Left lung (tissue), 4 donors: ENCODE measurements at regions not wholly inside any gene's neighbourhood (a gene's known extent, or its start where the extent isn't known, plus 50 kb on each side); places are given as distances from the start of the nearest gene placed in this dataset.

Experiments
- ATAC-seq: fragments of 200-7000 bp; cut with Tn5 transposase; one replicate; pipeline ENCODE4 v1.9.1; 2020; ENCODE audit warnings: moderate library complexity
- DNase-seq, 4 donors: peaks; one replicate each; pipeline ENCODE4 v3.0.0-alpha.2; 2013 to 2020
- H3K27ac ChIP-seq, 2 donors: fragments of 200-600 bp; sonication (generic) in 1 of 2; one replicate each; pipeline versions ENCODE4 v1.5.0 to v1.8.0; 2020 to 2021
- H3K27me3 ChIP-seq, 2 donors: fragments of 200-600 bp; sonication (generic) in 1 of 2; one replicate each; pipeline versions ENCODE4 v1.5.0 to v1.8.0; 2020 to 2021
- H3K36me3 ChIP-seq, 2 donors: fragments of 200-600 bp; sonication (generic) in 1 of 2; one replicate each; pipeline versions ENCODE4 v1.5.0 to v1.8.0; 2020 to 2021
- H3K4me1 ChIP-seq, 2 donors: fragments of 200-600 bp; one replicate each; pipeline ENCODE4 v1.8.0; 2021
- H3K4me3 ChIP-seq, 2 donors: fragments of 200-600 bp; sonication (generic) in 1 of 2; one replicate each; pipeline versions ENCODE4 v1.5.0 to v1.8.0; 2020 to 2021; ENCODE audit warnings: mild to moderate bottlenecking in 1 of 2
- H3K9me3 ChIP-seq, 2 donors: fragments of 200-600 bp; sonication (generic) in 1 of 2; one replicate each; pipeline versions ENCODE4 v1.5.0 to v1.8.0; 2020 to 2021
- intact Hi-C, 2 donors: fragments of 100-400 bp; cut with DNase I; formaldehyde crosslinking; loops; one replicate each; pipeline versions ENCODE4 v1.11.2 to v1.14.2; 2022
- TF ChIP-seq, protein P1 (sequence below), 2 donors: fragments of 200-600 bp; sonication (generic) in 1 of 2; IDR thresholded peaks; one replicate each; pipeline versions ENCODE4 v1.5.0 to v1.8.0; 2021; ENCODE audit warnings: antibody characterized with exemption in 2 of 2
- donor health status: DM: no; HTN: yes; CAD: no.
- donor health status: DM: no; HTN: no; CAD: no.

- TF ChIP-seq, protein P1, sequence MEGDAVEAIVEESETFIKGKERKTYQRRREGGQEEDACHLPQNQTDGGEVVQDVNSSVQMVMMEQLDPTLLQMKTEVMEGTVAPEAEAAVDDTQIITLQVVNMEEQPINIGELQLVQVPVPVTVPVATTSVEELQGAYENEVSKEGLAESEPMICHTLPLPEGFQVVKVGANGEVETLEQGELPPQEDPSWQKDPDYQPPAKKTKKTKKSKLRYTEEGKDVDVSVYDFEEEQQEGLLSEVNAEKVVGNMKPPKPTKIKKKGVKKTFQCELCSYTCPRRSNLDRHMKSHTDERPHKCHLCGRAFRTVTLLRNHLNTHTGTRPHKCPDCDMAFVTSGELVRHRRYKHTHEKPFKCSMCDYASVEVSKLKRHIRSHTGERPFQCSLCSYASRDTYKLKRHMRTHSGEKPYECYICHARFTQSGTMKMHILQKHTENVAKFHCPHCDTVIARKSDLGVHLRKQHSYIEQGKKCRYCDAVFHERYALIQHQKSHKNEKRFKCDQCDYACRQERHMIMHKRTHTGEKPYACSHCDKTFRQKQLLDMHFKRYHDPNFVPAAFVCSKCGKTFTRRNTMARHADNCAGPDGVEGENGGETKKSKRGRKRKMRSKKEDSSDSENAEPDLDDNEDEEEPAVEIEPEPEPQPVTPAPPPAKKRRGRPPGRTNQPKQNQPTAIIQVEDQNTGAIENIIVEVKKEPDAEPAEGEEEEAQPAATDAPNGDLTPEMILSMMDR (IDR thresholded peaks at IDR 0.05) = peak; percentile 58 to 75
These were observed 100.2 kb upstream of the PRSS58 start for GRCh38 chr7:142357953-142358520.

GRCh38 chr7:142356166-142356565 lies 98.3 kb upstream of the PRSS58 start:
- H3K36me3 ChIP-seq = no peaks in the 10 kb centered on the region
- ATAC-seq = no peak

More at GRCh38 chr7:142357953-142358520, 100.2 kb upstream of the PRSS58 start:
- intact Hi-C loops = no loop called here
- no peaks in the 10 kb centered on the region for H3K27me3 ChIP-seq
- no peak overlapping the region for H3K4me3 ChIP-seq
- DNase-seq (peak in 2 of 4 donors; percentile 7 to 39), ATAC-seq (peak; percentile 92)
- H3K4me1 ChIP-seq = peaks cover 0 to 3% of the 10 kb centered on the region in 2 donors
- H3K27ac ChIP-seq = no peak overlapping the region
- H3K36me3 ChIP-seq = no peaks in the 10 kb centered on the region
- H3K9me3 ChIP-seq = no peaks in the 10 kb centered on the region

GRCh38 chr7:142355328-142355727 lies 97.5 kb upstream of the PRSS58 start:
- no peak for ATAC-seq
- Histone ChIP-seq H3K36me3 (no peaks in the 10 kb centered on the region), H3K4me1 (peaks cover 0 to 3% of the 10 kb centered on the region in 2 donors), H3K4me3 (no peak overlapping the region), H3K27ac (no peak overlapping the region), H3K27me3 (no peaks in the 10 kb centered on the region), H3K9me3 (no peaks in the 10 kb centered on the region)
- DNase-seq = no peak
- intact Hi-C loops = no loop called here
- TF ChIP-seq, protein P1 (IDR thresholded peaks at IDR 0.05) = no peak

More at GRCh38 chr7:142356166-142356565, 98.3 kb upstream of the PRSS58 start:
- Histone ChIP-seq H3K9me3 (no peaks in the 10 kb centered on the region), H3K4me3 (no peak overlapping the region), H3K4me1 (peaks cover 0 to 3% of the 10 kb centered on the region in 2 donors), H3K27ac (no peak overlapping the region), H3K27me3 (no peaks in the 10 kb centered on the region)
- intact Hi-C loops = no loop called here
- TF ChIP-seq, protein P1 (IDR thresholded peaks at IDR 0.05) = no peak
- no peak for DNase-seq

DNA sequence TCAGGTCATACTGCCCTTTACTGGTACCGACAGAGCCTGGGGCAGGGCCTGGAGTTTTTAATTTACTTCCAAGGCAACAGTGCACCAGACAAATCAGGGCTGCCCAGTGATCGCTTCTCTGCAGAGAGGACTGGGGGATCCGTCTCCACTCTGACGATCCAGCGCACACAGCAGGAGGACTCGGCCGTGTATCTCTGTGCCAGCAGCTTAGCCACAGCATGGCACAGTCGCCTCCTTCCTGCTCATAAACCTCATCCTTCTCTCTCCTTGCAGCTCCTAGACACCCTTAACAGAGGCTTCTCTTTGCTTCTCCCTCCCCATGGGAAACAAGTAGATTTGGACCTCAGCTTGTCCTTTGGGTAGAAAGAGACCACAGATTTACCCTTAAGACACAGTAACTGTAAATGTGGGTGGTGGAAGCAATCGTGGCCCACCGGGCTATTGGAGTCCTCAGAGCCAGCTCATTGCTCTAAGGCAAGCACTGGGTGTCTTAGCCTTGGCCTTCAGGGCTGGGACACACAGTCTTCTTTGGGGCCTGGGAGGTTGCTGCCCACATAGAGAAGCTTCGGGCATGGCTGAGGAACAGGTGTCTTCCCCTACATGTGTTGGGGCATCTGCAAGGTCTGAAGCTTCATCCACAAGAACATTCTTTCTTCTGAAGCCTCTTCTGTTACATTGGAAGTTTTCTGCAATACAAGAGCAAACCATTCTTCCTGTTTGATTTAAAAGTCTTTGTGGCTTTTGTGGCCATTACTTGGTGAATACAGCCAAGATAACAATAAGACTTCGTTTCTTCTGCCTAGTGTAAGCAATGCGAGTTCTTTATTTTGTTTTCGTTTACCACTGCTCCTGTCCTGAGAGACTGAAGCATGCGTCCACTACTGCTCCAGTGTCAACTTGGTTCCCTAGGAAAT lies 95.5 kb upstream of the PRSS58 start:
- no peaks in the 10 kb centered on the region for H3K9me3 ChIP-seq
- H3K27me3 ChIP-seq = peaks cover 0 to 12% of the 10 kb centered on the region in 2 donors
- intact Hi-C loops = no loop called here
- TF ChIP-seq, protein P1 (IDR thresholded peaks at IDR 0.05) = no peak
- no peaks in the 10 kb centered on the region for H3K36me3 ChIP-seq
- no peak overlapping the region for H3K4me3 ChIP-seq
- H3K4me1 ChIP-seq = peaks cover 0 to 3% of the 10 kb centered on the region in 2 donors
- no peak overlapping the region for H3K27ac ChIP-seq
- ATAC-seq = no peak
- DNase-seq = no peak

DNA sequence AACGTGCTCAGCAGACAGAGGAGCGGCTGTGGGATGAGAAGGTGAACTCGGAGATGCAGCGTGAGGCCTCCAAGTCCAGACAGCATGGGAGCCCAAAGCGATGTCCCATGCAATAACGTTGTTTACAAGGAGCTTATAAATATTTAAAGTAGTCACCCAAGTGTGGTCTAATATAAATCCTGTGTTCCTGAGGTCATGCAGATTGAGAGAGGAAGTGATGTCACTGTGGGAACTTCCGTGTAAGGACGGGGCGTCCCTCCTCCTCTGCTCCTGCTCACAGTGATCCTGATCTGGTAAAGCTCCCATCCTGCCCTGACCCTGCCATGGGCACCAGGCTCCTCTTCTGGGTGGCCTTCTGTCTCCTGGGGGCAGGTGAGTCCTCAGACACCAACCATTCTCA lies 94.7 kb upstream of the PRSS58 start:
- intact Hi-C loops = no loop called here
- DNase-seq (no peak), ATAC-seq (no peak)
- H3K4me3 ChIP-seq = no peak overlapping the region
- H3K27ac ChIP-seq = no peak overlapping the region
- peaks cover 0 to 12% of the 10 kb centered on the region in 2 donors for H3K27me3 ChIP-seq
- H3K36me3 ChIP-seq = no peaks in the 10 kb centered on the region
- H3K4me1 ChIP-seq = no peaks in the 10 kb centered on the region
- H3K9me3 ChIP-seq = no peaks in the 10 kb centered on the region
- TF ChIP-seq, protein P1 (IDR thresholded peaks at IDR 0.05) = no peak
